DOHH2 (cell line): ENCODE measurements at regions not wholly inside any gene's neighbourhood (a gene's known extent, or its start where the extent isn't known, plus 50 kb on each side); places are given as distances from the start of the nearest gene placed in this dataset.
"Not testable (repeated sequence)": the region's sequence is repeated elsewhere in the genome, so short reads cannot be mapped to it uniquely, and the experiment has no call there.

Experiments
- H3F3A ChIP-seq: fragments of 200-600 bp; sonication (generic), shearing (Covaris generic); 2 replicates; pipeline ENCODE4 v1.6.0; 2016; ENCODE audit warnings: antibody characterized with exemption, mild to moderate bottlenecking; ENCODE audit not compliant: control insufficient read depth, insufficient read depth
- H3K27ac ChIP-seq: fragments of 200-600 bp; sonication (generic); 2 replicates; pipeline ENCODE4 v1.5.1; 2014; ENCODE audit warnings: low read depth, mild to moderate bottlenecking, low read length, moderate library complexity
- H3K27me3 ChIP-seq: fragments of 200-600 bp; sonication (generic); 2 replicates; pipeline ENCODE4 v1.6.1; 2014; ENCODE audit warnings: mild to moderate bottlenecking, low read length, mixed read lengths; ENCODE audit not compliant: control insufficient read depth
- H3K36me3 ChIP-seq: fragments of 200-600 bp; sonication (generic); 2 replicates; pipeline ENCODE4 v1.6.1; 2014; ENCODE audit warnings: mild to moderate bottlenecking, low read length, moderate library complexity, mixed read lengths; ENCODE audit not compliant: control insufficient read depth
- H3K4me1 ChIP-seq: fragments of 200-600 bp; sonication (generic); 2 replicates; pipeline ENCODE4 v1.6.1; 2014; ENCODE audit warnings: mild to moderate bottlenecking, low read length, mixed read lengths; ENCODE audit not compliant: control insufficient read depth
- H3K4me2 ChIP-seq: fragments of 200-600 bp; sonication (generic); 2 replicates; pipeline ENCODE4 v1.6.0; 2014; ENCODE audit warnings: mild to moderate bottlenecking, low read length, moderate library complexity
- H3K4me3 ChIP-seq: fragments of 200-600 bp; sonication (generic); 2 replicates; pipeline ENCODE4 v1.5.1; 2014; ENCODE audit warnings: mild to moderate bottlenecking, low read length, mixed read lengths
- H3K79me2 ChIP-seq: fragments of 200-600 bp; sonication (generic); 2 replicates; pipeline ENCODE4 v1.6.1; 2014; ENCODE audit warnings: mild to moderate bottlenecking, low read length, mixed read lengths; ENCODE audit not compliant: control insufficient read depth
- H3K9me2 ChIP-seq: fragments of 200-600 bp; sonication (generic); replicated peaks from 2 replicates; pipeline ENCODE4 v1.6.1; 2014; ENCODE audit warnings: mild to moderate bottlenecking, low read length, mixed read lengths; ENCODE audit not compliant: control insufficient read depth
- H3K9me3 ChIP-seq: fragments of 200-600 bp; sonication (generic); 2 replicates; pipeline ENCODE4 v1.6.1; 2014; ENCODE audit warnings: antibody characterized with exemption, low read length, mixed read lengths; ENCODE audit not compliant: control insufficient read depth, insufficient read depth
- H4K20me1 ChIP-seq: fragments of 200-600 bp; sonication (generic); 2 replicates; pipeline ENCODE4 v1.6.0; 2014; ENCODE audit warnings: low read depth, mild to moderate bottlenecking, antibody characterized with exemption, low read length, moderate library complexity; ENCODE audit not compliant: control insufficient read depth, insufficient read depth
- EZH2phosphoT487 ChIP-seq: fragments of 200-600 bp; sonication (generic); IDR thresholded peaks from 2 replicates; pipeline ENCODE4 v1.6.1; 2017; ENCODE audit warnings: borderline replicate concordance, mild to moderate bottlenecking, antibody characterized with exemption, low read length, moderate library complexity, mixed read lengths
- TF ChIP-seq, protein P1 (sequence below): fragments of 200-600 bp; sonication (generic); IDR thresholded peaks from one replicate; pipeline ENCODE4 v1.5.1; 2014; ENCODE audit warnings: antibody characterized with exemption, mild to moderate bottlenecking, low read depth, low read length; ENCODE audit not compliant: poor library complexity, severe bottlenecking

DNA sequence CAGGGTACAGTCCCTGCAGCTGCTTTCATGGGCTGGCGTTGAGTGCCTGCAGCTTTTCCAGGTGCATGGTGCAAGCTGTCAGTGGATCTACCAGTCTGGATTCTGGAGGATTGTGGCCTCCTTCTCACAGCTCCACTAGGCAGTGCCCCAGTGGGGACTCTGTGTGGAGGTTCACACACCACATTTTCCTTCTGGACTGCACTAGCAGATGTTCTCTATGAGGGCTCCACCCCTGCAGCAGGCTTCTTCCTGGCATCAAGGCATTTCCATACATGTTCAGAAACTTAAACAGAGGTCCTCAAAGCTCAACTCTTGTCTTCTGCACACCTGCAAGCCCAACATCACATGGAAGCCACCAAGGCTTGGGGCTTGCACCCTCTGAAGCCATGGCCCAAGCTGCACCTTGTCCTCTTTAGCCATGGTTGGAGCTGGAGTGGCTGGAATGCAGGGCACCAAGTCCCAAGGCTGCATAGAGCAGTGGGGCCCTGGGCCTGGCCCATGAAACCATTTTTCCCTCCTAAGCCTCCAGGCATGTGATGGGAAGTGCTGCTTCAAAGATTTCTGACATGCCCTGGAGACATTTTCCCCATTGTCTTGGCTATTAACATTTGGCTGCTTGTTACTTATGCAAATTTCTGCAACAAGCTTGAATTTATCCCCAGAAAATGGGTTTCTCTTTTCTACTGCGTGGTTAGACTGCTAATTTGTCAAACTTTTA lies 250.2 kb upstream of the COPS8 start:
- Histone ChIP-seq H4K20me1 (no peaks in the 10 kb centered on the region), H3K4me2 (no peak overlapping the region), H3K9me3 (no peaks in the 10 kb centered on the region), H3K27ac (no peak overlapping the region), H3K27me3 (no peaks in the 10 kb centered on the region), H3K79me2 (no peaks in the 10 kb centered on the region), H3K36me3 (no peaks in the 10 kb centered on the region), H3K9me2 (no peaks in the 10 kb centered on the region), H3K4me1 (no peaks in the 10 kb centered on the region), H3K4me3 (no peak overlapping the region), H3F3A (no peaks in the 10 kb centered on the region)
- TF ChIP-seq, protein P1, sequence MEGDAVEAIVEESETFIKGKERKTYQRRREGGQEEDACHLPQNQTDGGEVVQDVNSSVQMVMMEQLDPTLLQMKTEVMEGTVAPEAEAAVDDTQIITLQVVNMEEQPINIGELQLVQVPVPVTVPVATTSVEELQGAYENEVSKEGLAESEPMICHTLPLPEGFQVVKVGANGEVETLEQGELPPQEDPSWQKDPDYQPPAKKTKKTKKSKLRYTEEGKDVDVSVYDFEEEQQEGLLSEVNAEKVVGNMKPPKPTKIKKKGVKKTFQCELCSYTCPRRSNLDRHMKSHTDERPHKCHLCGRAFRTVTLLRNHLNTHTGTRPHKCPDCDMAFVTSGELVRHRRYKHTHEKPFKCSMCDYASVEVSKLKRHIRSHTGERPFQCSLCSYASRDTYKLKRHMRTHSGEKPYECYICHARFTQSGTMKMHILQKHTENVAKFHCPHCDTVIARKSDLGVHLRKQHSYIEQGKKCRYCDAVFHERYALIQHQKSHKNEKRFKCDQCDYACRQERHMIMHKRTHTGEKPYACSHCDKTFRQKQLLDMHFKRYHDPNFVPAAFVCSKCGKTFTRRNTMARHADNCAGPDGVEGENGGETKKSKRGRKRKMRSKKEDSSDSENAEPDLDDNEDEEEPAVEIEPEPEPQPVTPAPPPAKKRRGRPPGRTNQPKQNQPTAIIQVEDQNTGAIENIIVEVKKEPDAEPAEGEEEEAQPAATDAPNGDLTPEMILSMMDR: no peak
- TF ChIP-seq EZH2phosphoT487: no peak

DNA sequence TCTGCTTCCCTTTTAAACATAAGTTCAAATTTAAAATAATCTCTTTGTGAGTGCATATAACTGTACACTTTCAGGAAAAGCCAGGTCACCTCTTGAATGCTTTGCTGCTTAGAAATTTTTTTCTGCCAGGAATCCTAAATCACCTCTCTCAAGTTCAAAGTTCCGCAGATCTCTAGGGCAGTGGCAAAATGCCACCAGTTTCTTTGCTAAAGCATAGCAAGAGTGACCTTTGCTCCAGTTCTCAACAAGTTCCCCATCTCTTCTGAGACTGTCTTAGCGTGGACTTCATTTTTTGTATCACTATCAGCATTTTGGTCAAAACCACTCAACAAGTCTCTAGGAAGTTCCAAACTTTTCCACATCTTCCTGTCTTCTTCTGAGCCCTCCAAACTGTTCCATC lies 249.7 kb upstream of the COPS8 start:
- H4K20me1 ChIP-seq, H3K79me2 ChIP-seq: not testable (repeated sequence)

DNA sequence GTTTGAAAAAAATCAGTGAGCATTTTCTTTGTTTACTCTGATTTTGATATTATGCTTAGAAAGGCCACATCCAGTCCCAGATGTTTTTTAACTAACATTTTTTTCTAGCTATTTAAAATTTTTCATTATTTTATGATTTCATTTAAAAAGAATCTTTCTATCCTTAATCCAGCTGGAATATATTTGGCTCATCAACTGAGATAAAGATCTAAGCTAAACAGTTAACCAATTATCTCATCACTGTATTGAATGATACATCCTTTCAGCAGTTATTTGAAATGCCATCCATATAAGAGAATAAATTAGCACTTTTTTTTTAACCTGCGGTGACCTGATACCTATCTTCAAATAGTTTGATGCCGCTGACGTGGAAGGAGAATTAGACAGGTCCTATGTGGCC lies 245.5 kb upstream of the COPS8 start:
- no peak overlapping the region for H3K27ac ChIP-seq
- H3K9me2 ChIP-seq: no peaks in the 10 kb centered on the region
- H3F3A ChIP-seq: no peaks in the 10 kb centered on the region
- H3K9me3 ChIP-seq: no peaks in the 10 kb centered on the region
- TF ChIP-seq EZH2phosphoT487: no peak
- TF ChIP-seq, protein P1: no peak
- no peaks in the 10 kb centered on the region for H4K20me1 ChIP-seq
- no peaks in the 10 kb centered on the region for H3K36me3 ChIP-seq
- H3K4me1 ChIP-seq: no peaks in the 10 kb centered on the region
- H3K79me2 ChIP-seq: no peaks in the 10 kb centered on the region
- no peaks in the 10 kb centered on the region for H3K27me3 ChIP-seq
- H3K4me2 ChIP-seq: no peak overlapping the region
- H3K4me3 ChIP-seq: no peak overlapping the region

More for the DNA sequence above, 249.7 kb upstream of the COPS8 start:
- H3K9me2 ChIP-seq, H3K27ac ChIP-seq, H3K9me3 ChIP-seq, H3K27me3 ChIP-seq, H3K4me3 ChIP-seq, H3K4me1 ChIP-seq, H3F3A ChIP-seq, H3K4me2 ChIP-seq, H3K36me3 ChIP-seq: not testable (repeated sequence)

DNA sequence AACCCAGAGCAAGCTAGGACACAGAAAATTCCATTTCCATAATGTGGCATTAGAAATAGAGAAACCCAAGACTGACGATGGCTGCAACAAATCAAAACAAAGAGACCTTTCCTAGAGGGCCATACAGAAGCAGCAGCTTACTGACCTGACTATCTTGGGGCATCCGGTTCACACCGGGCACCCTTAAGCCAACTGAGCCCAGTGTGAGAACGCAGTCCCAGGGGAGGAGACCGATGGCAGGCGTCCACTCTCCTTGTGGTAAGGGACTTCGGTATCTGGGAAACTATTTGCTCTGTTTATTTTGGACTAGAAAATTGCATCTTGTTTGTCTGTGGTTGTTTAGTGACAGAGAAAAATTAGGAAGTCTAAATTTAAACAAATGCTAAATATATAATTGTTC lies 244.8 kb upstream of the COPS8 start:
- no peaks in the 10 kb centered on the region for H3K36me3 ChIP-seq
- H3K4me3 ChIP-seq: no peak overlapping the region
- TF ChIP-seq, protein P1: no peak
- TF ChIP-seq EZH2phosphoT487: no peak
- no peaks in the 10 kb centered on the region for H3K9me2 ChIP-seq
- no peaks in the 10 kb centered on the region for H3F3A ChIP-seq
- no peaks in the 10 kb centered on the region for H4K20me1 ChIP-seq
- H3K27me3 ChIP-seq: no peaks in the 10 kb centered on the region
- no peaks in the 10 kb centered on the region for H3K4me1 ChIP-seq
- H3K27ac ChIP-seq: no peak overlapping the region
- H3K4me2 ChIP-seq: no peak overlapping the region
- H3K9me3 ChIP-seq: no peaks in the 10 kb centered on the region
- no peaks in the 10 kb centered on the region for H3K79me2 ChIP-seq
